ENCODE measurements at regions not wholly inside any gene's neighbourhood (a gene's known extent, or its start where the extent isn't known, plus 50 kb on each side); places are given as distances from the start of the nearest gene placed in this dataset.

DNA sequence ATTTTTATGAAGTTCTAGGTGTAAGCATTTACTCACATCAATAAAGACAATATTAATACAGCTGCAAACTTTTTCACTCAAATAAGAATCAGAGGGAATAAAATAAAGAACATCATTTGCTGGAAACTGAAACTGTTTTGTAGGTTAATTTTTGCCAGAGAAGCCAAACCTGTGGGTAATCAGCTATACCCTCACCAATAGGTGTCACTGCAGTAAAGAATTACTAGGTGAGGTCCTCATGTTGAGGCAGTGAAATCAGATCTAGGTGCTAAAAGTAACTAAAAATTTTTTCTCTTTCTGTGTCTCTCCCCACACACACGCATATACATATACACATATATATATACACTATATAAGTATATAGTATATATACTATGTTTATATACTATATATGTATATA is 1016.3 kb upstream of the SEMA6A start:
- H3K4me3 ChIP-seq (ENCODE audit: low read length), result no peak overlapping the region
- no peak for DNase-seq (ENCODE audit: low read depth)
- TF ChIP-seq, protein P1, sequence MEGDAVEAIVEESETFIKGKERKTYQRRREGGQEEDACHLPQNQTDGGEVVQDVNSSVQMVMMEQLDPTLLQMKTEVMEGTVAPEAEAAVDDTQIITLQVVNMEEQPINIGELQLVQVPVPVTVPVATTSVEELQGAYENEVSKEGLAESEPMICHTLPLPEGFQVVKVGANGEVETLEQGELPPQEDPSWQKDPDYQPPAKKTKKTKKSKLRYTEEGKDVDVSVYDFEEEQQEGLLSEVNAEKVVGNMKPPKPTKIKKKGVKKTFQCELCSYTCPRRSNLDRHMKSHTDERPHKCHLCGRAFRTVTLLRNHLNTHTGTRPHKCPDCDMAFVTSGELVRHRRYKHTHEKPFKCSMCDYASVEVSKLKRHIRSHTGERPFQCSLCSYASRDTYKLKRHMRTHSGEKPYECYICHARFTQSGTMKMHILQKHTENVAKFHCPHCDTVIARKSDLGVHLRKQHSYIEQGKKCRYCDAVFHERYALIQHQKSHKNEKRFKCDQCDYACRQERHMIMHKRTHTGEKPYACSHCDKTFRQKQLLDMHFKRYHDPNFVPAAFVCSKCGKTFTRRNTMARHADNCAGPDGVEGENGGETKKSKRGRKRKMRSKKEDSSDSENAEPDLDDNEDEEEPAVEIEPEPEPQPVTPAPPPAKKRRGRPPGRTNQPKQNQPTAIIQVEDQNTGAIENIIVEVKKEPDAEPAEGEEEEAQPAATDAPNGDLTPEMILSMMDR (conservative IDR thresholded peaks at IDR 0.05; ENCODE audit: low read depth, low read length), result peak; percentile 65

DNA sequence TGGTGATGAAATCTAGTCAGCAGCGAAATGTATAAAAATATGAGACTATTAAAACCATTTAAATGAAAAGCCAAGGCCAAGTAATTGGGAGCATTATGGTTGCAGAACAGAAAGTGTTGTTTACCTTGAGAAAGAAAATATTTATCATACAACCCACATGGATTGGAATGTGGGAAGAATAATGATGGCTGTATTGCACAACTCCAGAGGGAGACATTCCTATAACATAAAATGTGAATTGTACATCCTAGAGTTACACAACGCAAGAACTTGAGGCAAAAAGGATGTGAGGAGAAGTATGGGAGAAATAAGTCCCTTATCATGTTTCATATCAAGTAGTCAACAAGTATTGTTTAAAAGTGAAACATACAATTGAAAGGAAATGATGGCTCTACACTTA is 1014.0 kb upstream of the SEMA6A start:
- TF ChIP-seq, protein P1 (conservative IDR thresholded peaks at IDR 0.05; ENCODE audit: low read depth, low read length), result no peak
- DNase-seq (ENCODE audit: low read depth), result no peak
- no peak overlapping the region for H3K4me3 ChIP-seq (ENCODE audit: low read length)

DNA sequence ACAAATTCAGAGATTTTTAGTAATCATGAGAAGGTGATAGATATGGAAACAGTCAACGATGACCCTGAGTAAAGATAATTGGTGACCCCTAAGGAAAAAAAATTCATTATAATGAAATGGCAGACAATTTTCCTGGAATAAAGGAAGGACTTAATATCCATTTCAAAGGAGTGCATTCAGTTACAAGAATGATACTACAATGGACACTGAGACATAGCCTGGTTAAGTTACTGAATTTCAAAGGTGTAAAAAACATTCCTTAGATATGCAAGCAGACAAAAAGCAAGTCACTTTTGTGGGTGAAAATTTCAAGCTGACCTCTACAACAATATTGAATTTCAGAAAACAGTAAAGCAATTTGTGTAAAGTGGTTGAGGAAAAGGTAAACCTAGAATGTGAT is 1012.5 kb upstream of the SEMA6A start:
- no peak for DNase-seq (ENCODE audit: low read depth)
- H3K4me3 ChIP-seq (ENCODE audit: low read length), result no peak overlapping the region
- TF ChIP-seq, protein P1 (conservative IDR thresholded peaks at IDR 0.05; ENCODE audit: low read depth, low read length), result no peak

DNA sequence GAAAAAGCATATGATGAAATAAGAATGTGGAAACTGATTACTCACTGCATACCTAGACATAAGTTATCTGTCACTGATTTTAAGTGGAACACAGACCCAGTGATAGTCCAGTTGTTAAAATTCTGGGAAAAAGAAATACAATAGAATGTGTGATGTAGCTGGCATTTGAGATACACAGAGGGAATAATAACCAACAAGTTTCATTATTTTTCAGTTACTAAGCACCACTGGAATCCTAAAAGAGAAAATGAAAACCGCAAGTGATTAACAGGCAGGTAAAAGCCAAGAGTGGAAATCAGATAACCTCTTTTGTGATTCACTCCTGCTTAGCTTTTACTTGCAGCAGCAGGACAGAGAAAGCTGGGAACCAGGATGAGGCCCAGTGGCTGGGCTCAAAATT is 994.0 kb upstream of the SEMA6A start:
- DNase-seq (ENCODE audit: low read depth), result no peak
- TF ChIP-seq, protein P1 (conservative IDR thresholded peaks at IDR 0.05; ENCODE audit: low read depth, low read length), result no peak
- no peak overlapping the region for H3K4me3 ChIP-seq (ENCODE audit: low read length)

DNA sequence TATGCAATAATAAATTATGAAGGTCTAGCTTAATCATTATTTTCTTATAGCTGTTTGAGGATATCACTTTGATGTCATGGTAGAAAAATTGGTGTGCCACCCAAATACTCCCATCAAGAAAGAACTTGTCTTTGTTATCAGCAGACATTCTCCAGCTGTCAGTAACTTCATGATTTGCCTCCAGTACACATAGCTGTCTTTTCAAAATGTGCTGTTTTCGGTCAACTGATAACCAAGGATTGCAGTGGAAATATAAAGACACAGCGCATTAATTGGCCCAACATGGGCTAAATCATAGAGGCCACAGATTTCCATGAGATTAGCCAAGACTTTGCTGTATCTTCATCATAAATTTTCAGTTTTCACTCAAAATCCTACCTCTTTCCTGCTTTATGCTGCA is 993.5 kb upstream of the SEMA6A start:
- DNase-seq (ENCODE audit: low read depth), result no peak
- no peak overlapping the region for H3K4me3 ChIP-seq (ENCODE audit: low read length)
- TF ChIP-seq, protein P1 (conservative IDR thresholded peaks at IDR 0.05; ENCODE audit: low read depth, low read length), result no peak

DNA sequence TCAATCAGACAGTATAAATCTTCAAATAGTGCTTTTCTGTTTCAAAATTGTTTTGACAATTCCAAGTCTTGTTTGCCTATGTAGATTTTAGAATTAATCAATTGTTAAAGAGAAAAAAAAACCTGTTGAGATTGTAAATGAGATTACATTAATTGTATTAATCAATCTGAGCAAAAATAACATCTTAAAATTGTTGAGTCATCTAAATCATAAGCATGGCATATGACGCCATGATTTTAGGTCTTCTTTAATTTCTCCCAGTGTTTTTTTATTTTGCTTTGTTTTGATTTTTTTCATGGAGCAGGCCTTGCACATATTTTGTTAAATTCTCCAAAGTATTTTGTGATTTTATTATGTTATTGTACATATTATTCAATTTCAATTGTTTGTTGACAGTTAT is 988.0 kb upstream of the SEMA6A start:
- no peak for DNase-seq (ENCODE audit: low read depth)
- H3K4me3 ChIP-seq (ENCODE audit: low read length), result no peak overlapping the region
- TF ChIP-seq, protein P1 (conservative IDR thresholded peaks at IDR 0.05; ENCODE audit: low read depth, low read length), result no peak

DNA sequence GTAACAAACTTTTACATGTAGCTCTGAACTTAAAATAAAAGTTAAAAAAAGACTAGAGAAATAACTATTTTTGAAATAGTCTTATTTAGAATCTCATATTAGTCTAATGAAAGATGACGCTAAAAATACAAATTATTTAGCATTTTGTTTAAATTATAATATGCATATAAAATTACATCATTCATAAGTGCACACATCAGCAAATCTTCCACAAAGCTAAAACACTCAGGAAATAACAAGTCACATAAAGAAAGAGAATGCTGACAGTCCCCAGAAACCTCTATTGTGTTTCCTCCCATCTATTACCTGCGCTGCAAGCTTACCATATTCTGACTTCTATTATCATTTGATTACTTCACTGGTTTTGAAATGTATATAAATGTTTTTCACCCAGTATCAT is 986.9 kb upstream of the SEMA6A start:
- H3K4me3 ChIP-seq (ENCODE audit: low read length), result no peak overlapping the region
- TF ChIP-seq, protein P1 (conservative IDR thresholded peaks at IDR 0.05; ENCODE audit: low read depth, low read length), result no peak
- no peak for DNase-seq (ENCODE audit: low read depth)
